Cerebellar nuclear complex (tissue), 1 donor: ENCODE measurements at regions not wholly inside any gene's neighbourhood (a gene's known extent, or its start where the extent isn't known, plus 50 kb on each side); places are given as distances from the start of the nearest gene placed in this dataset.

Experiments used
- DNase-seq, 2 experiments: peaks; one replicate each; lab custom pipeline; 2025; lab: John Stamatoyannopoulos, UW

GRCh38 chr7:47636433-47637175, 54.7 kb upstream of the TNS3 start:
- DNase-seq, result peak in 1 of 2 experiments; percentile 3

GRCh38 chr7:47636081-47636432, 54.1 kb upstream of the TNS3 start:
- no peak for DNase-seq

- DNase-seq, result peak in 1 of 2 experiments; percentile 11
These were observed 53.5 kb upstream of the TNS3 start for GRCh38 chr7:47635091-47636080.

- DNase-seq, result no peak
These were observed 52.4 kb upstream of the TNS3 start for GRCh38 chr7:47634273-47634672.

- no peak for DNase-seq
These were observed 51.2 kb upstream of the TNS3 start for GRCh38 chr7:47633134-47633533.
